ENCODE measurements at regions not wholly inside any gene's neighbourhood (a gene's known extent, or its start where the extent isn't known, plus 50 kb on each side); places are given as distances from the start of the nearest gene placed in this dataset.

- no peak for TF ChIP-seq CTCF (IDR thresholded peaks at IDR 0.05; ENCODE audit: poor library complexity)
- TF ChIP-seq EZH2phosphoT487 (IDR thresholded peaks at IDR 0.05; ENCODE audit: low read depth, severe bottlenecking, unreplicated experiment): no peak
- no peak for TF ChIP-seq EZH2 (IDR thresholded peaks at IDR 0.05; ENCODE audit: borderline replicate concordance)
Measured at GRCh38 chr1:173407846-173408245, 69.3 kb upstream of the PRDX6 start.
